ENCODE measurements at regions not wholly inside any gene's neighbourhood (a gene's known extent, or its start where the extent isn't known, plus 50 kb on each side); places are given as distances from the start of the nearest gene placed in this dataset.

DNA sequence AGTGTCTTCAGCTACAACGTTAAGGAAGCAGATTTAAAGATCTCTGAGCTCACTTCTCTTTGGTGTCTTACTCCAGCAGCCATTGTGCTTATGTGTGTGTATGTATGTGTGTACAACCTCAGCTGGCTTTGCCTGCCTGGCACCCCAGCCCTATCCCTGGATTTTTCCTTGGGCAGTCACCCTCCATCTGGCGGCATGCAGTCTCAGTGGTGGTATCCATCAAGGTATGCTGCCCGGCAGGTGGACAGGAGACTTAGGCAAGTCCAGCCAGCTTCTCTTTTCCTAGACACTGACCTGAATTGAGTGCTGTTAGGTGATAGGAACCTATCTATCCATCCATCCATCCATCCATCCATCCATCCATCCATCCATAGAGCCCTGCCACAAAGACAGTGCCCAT lies 280.8 kb upstream of the CCL2 start:
- TF ChIP-seq, protein P1, sequence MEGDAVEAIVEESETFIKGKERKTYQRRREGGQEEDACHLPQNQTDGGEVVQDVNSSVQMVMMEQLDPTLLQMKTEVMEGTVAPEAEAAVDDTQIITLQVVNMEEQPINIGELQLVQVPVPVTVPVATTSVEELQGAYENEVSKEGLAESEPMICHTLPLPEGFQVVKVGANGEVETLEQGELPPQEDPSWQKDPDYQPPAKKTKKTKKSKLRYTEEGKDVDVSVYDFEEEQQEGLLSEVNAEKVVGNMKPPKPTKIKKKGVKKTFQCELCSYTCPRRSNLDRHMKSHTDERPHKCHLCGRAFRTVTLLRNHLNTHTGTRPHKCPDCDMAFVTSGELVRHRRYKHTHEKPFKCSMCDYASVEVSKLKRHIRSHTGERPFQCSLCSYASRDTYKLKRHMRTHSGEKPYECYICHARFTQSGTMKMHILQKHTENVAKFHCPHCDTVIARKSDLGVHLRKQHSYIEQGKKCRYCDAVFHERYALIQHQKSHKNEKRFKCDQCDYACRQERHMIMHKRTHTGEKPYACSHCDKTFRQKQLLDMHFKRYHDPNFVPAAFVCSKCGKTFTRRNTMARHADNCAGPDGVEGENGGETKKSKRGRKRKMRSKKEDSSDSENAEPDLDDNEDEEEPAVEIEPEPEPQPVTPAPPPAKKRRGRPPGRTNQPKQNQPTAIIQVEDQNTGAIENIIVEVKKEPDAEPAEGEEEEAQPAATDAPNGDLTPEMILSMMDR (IDR thresholded peaks at IDR 0.05; ENCODE audit: low read length), result no peak
- TF ChIP-seq EZH2 (optimal IDR thresholded peaks at IDR 0.05; ENCODE audit: low read depth, low read length), result no peak
- no peak for TF ChIP-seq EZH2phosphoT487 (IDR thresholded peaks at IDR 0.05; ENCODE audit: low read length)

Data from MM.1S (cell line).